MM.1S (cell line): ENCODE measurements at regions not wholly inside any gene's neighbourhood (a gene's known extent, or its start where the extent isn't known, plus 50 kb on each side); places are given as distances from the start of the nearest gene placed in this dataset.

Experiments
- CTCF ChIP-seq: fragments of 300-600 bp; sonication (generic); IDR thresholded peaks from 2 replicates; pipeline ENCODE4 v1.5.1; 2016; ENCODE audit warnings: antibody characterized with exemption, low read length, mixed read lengths
- EZH2phosphoT487 ChIP-seq: fragments of 300-600 bp; sonication (generic); IDR thresholded peaks from 2 replicates; pipeline ENCODE4 v1.6.1; 2018; ENCODE audit warnings: antibody characterized with exemption, low read length

- TF ChIP-seq CTCF (no peak), EZH2phosphoT487 (no peak)
Observed at GRCh38 chr3:161598639-161599038, 102.0 kb downstream of the OTOL1 start.
